GM12875 (cell line): ENCODE measurements at regions not wholly inside any gene's neighbourhood (a gene's known extent, or its start where the extent isn't known, plus 50 kb on each side); places are given as distances from the start of the nearest gene placed in this dataset.

Experiments used
- H3K4me3 ChIP-seq: one replicate; pipeline ENCODE4 v1.5.1; 2011; ENCODE audit warnings: low read depth, low read length, control low read depth
- TF ChIP-seq, protein P1 (sequence below): IDR thresholded peaks from 2 replicates; pipeline ENCODE4 v1.5.1; 2011; ENCODE audit warnings: low read depth, mild to moderate bottlenecking, control low read depth, inconsistent platforms, low read length, moderate library complexity, borderline replicate concordance; ENCODE audit not compliant: insufficient read depth

- TF ChIP-seq, protein P1, sequence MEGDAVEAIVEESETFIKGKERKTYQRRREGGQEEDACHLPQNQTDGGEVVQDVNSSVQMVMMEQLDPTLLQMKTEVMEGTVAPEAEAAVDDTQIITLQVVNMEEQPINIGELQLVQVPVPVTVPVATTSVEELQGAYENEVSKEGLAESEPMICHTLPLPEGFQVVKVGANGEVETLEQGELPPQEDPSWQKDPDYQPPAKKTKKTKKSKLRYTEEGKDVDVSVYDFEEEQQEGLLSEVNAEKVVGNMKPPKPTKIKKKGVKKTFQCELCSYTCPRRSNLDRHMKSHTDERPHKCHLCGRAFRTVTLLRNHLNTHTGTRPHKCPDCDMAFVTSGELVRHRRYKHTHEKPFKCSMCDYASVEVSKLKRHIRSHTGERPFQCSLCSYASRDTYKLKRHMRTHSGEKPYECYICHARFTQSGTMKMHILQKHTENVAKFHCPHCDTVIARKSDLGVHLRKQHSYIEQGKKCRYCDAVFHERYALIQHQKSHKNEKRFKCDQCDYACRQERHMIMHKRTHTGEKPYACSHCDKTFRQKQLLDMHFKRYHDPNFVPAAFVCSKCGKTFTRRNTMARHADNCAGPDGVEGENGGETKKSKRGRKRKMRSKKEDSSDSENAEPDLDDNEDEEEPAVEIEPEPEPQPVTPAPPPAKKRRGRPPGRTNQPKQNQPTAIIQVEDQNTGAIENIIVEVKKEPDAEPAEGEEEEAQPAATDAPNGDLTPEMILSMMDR: no peak
- no peak overlapping the region for H3K4me3 ChIP-seq
These were observed 146.2 kb downstream of the ENGASE start for GRCh38 chr17:79220713-79221291.

GRCh38 chr17:79220201-79220712 lies 145.6 kb downstream of the ENGASE start:
- no peak overlapping the region for H3K4me3 ChIP-seq

DNA sequence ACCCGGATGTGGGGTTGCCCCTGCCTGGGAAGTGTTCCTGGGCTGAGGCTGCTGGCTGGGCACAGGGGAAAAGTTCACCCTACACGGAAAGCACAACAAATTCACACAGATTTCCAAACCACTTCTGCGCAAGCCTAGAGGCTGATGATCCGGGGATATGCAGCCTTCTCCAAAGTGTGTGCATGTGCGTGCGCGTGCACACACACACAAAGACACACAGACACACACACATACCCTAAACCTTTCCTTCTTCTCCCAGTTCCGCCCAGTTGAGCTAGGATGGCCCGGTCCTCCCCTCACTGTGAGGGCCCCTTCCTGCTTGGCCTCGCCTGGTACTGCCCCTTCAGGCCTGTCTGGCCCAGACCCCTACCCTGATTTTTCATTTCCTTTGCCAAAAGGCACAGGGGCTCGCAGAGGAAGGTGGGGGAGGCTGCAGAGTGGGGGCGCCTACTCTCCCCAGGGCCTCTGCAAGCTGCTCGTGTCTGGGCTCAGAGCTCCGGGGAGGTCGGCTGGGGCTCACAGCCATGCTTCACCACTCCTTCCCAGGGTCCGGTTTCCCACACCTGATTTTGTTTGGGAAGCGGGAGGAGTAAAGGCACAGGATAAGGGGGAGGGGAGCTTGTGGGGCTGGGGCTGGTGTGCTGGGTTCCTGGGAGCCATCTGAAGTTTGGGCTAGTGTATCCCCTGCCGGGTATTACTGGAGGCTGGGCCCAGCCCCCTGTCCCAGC lies 144.7 kb downstream of the ENGASE start:
- TF ChIP-seq, protein P1: no peak
- no peak overlapping the region for H3K4me3 ChIP-seq

More at GRCh38 chr17:79220201-79220712, 145.6 kb downstream of the ENGASE start:
- TF ChIP-seq, protein P1: no peak

DNA sequence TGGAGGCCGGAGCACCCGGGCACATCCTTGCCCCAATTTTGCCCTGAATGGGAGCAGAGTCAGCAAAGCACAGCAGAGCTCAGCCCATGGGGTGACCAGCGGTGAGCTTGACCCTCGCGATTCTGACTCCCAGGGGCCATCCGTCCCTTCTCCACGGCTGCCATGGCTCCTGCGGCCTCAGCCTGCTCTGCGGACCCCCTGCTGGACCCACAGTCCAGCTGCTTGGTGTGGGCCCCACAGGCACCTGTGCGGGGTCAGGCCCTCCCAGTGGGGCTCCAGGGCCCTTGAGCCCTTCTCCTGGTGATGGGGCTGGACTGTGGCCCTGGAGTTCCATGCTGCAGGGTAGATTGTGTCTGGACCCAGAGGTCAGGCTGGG lies 144.2 kb downstream of the ENGASE start:
- TF ChIP-seq, protein P1: no peak
- H3K4me3 ChIP-seq: no peak overlapping the region

- TF ChIP-seq, protein P1: no peak
- no peak overlapping the region for H3K4me3 ChIP-seq
These were observed 143.7 kb downstream of the ENGASE start for GRCh38 chr17:79218175-79218824.

DNA sequence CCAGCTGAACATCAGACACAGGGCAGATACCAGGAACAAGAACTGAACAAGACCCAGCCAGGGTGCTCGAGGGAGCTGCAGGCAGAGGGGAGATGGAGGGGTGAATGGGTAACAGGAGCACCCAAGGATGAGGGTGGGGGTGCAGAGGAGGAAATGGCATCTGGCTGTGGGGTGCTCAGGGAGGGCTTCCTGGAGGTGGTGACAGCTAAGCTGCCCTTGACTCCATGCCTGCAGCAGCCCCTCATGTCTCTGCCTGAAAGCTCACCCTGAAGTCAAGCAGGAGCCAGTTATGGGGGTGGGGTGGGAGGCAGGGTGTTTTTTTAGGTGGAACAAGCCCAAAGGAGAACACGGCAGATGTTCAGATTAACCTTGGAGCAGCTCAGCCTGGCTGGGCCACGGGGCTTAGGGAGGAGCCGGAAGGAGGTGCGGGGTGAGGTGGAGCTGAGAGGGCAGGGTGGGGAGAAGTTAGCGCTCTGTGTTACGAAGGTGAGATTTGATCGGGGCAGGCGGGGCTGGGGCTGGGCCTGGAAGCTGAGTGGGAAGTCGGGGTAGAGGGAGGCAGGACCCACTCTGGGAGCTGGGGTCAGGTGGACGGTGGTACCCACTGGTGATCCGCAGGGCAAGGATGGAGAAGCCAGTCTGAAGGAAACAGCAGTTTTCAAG lies 143.0 kb downstream of the ENGASE start:
- no peak overlapping the region for H3K4me3 ChIP-seq
- TF ChIP-seq, protein P1: no peak
